ENCODE measurements at regions not wholly inside any gene's neighbourhood (a gene's known extent, or its start where the extent isn't known, plus 50 kb on each side); places are given as distances from the start of the nearest gene placed in this dataset.

GRCh38 chr4:160809576-160809975 is 1354.2 kb downstream of the FSTL5 start:
- TF ChIP-seq CTCF (IDR thresholded peaks at IDR 0.05), result no peak
- TF ChIP-seq POLR2A (IDR thresholded peaks at IDR 0.05), result no peak

Data from gastroesophageal sphincter (tissue), 3 donors.